Tibial nerve (tissue), 4 donors: ENCODE measurements at regions not wholly inside any gene's neighbourhood (a gene's known extent, or its start where the extent isn't known, plus 50 kb on each side); places are given as distances from the start of the nearest gene placed in this dataset.

ENCODE experiments used
- CTCF ChIP-seq, 5 experiments: fragments of 200-600 bp in 3 of 5; fragments of 450-650 bp in 2 of 5; sonication (generic) in 3 of 5; IDR thresholded peaks; one replicate each; pipeline ENCODE4 v1.5.1; 2016 to 2019; ENCODE audit warnings: antibody characterized with exemption in 5 of 5, mild to moderate bottlenecking in 3 of 5, moderate library complexity in 2 of 5
- EP300 ChIP-seq, 2 donors: sonication (generic); formaldehyde crosslinking; IDR thresholded peaks; one replicate each; pipeline ENCODE4 v1.6.1; 2017; ENCODE audit warnings: antibody characterized with exemption in 2 of 2, mild to moderate bottlenecking in 1 of 2
- POLR2A ChIP-seq, 2 donors: fragments of 450-650 bp; IDR thresholded peaks; one replicate each; pipeline ENCODE4 v1.6.1; 2017; ENCODE audit warnings: antibody characterized with exemption in 2 of 2, mild to moderate bottlenecking in 2 of 2, moderate library complexity in 2 of 2

- TF ChIP-seq CTCF (IDR thresholded peaks at IDR 0.05) (no peak), POLR2A (IDR thresholded peaks at IDR 0.05) (no peak), EP300 (IDR thresholded peaks at IDR 0.05) (no peak)
Observed at GRCh38 chr2:381941-382727, 94.2 kb upstream of the ALKAL2 start.
